ENCODE measurements at regions not wholly inside any gene's neighbourhood (a gene's known extent, or its start where the extent isn't known, plus 50 kb on each side); places are given as distances from the start of the nearest gene placed in this dataset.

GRCh38 chr1:30371888-30372791 is 351.2 kb downstream of the MATN1 start:
- TF ChIP-seq TBL1XR1 (IDR thresholded peaks at IDR 0.05; ENCODE audit: low read depth, low read length) (no peak), PBX3 (IDR thresholded peaks at IDR 0.05; ENCODE audit: insufficient replicate concordance, low read depth, low read length) (no peak), YBX1 (IDR thresholded peaks at IDR 0.05) (no peak), ZBTB4 (CRISPR knock-in tag; IDR thresholded peaks at IDR 0.05) (no peak), GATAD2B (conservative IDR thresholded peaks at IDR 0.05; ENCODE audit: low read depth) (no peak), NR2F1 (conservative IDR thresholded peaks at IDR 0.05) (no peak), STAT1 (conservative IDR thresholded peaks at IDR 0.05) (no peak), ZNF384 (IDR thresholded peaks at IDR 0.05; ENCODE audit: borderline replicate concordance, low read depth, low read length) (no peak), ZZZ3 (IDR thresholded peaks at IDR 0.05; ENCODE audit: control insufficient read depth, insufficient read length, low read depth) (no peak), EGR1 (IDR thresholded peaks at IDR 0.05; ENCODE audit: borderline replicate concordance in 1 of 2, low read depth in 2 of 2, low read length in 2 of 2) (no peak), SMAD1 (IDR thresholded peaks at IDR 0.05; ENCODE audit: low read depth, partially characterized antibody) (no peak)
- TF ChIP-seq, protein P1, sequence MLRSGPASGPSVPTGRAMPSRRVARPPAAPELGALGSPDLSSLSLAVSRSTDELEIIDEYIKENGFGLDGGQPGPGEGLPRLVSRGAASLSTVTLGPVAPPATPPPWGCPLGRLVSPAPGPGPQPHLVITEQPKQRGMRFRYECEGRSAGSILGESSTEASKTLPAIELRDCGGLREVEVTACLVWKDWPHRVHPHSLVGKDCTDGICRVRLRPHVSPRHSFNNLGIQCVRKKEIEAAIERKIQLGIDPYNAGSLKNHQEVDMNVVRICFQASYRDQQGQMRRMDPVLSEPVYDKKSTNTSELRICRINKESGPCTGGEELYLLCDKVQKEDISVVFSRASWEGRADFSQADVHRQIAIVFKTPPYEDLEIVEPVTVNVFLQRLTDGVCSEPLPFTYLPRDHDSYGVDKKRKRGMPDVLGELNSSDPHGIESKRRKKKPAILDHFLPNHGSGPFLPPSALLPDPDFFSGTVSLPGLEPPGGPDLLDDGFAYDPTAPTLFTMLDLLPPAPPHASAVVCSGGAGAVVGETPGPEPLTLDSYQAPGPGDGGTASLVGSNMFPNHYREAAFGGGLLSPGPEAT (IDR thresholded peaks at IDR 0.05; ENCODE audit: low read depth), result no peak
- TF ChIP-seq, protein P2, sequence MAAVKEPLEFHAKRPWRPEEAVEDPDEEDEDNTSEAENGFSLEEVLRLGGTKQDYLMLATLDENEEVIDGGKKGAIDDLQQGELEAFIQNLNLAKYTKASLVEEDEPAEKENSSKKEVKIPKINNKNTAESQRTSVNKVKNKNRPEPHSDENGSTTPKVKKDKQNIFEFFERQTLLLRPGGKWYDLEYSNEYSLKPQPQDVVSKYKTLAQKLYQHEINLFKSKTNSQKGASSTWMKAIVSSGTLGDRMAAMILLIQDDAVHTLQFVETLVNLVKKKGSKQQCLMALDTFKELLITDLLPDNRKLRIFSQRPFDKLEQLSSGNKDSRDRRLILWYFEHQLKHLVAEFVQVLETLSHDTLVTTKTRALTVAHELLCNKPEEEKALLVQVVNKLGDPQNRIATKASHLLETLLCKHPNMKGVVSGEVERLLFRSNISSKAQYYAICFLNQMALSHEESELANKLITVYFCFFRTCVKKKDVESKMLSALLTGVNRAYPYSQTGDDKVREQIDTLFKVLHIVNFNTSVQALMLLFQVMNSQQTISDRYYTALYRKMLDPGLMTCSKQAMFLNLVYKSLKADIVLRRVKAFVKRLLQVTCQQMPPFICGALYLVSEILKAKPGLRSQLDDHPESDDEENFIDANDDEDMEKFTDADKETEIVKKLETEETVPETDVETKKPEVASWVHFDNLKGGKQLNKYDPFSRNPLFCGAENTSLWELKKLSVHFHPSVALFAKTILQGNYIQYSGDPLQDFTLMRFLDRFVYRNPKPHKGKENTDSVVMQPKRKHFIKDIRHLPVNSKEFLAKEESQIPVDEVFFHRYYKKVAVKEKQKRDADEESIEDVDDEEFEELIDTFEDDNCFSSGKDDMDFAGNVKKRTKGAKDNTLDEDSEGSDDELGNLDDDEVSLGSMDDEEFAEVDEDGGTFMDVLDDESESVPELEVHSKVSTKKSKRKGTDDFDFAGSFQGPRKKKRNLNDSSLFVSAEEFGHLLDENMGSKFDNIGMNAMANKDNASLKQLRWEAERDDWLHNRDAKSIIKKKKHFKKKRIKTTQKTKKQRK (IDR thresholded peaks at IDR 0.05; ENCODE audit: low read depth, low read length), result no peak
- CTCF ChIA-PET, result no interaction called here
- RAD21 ChIA-PET (ENCODE audit: unreplicated experiment), result no interaction called here
- no peak overlapping the region for H2AFZ ChIP-seq (ENCODE audit: control insufficient read depth, low read depth, low read length)
- H3K36me3 ChIP-seq (ENCODE audit: control insufficient read depth in 2 of 2, insufficient read depth in 2 of 2, low read length in 1 of 2), result no peaks in the 10 kb centered on the region
- POLR2A ChIA-PET, result no interaction called here
- SMC1A ChIA-PET (ENCODE audit: uncharacterized antibody, unreplicated experiment), result interaction anchor here (0.6 kb wide), 1 partner anchor 67 kb away, joined by 3 read pairs; no protein-coding TSS in a partner anchor
- no peak overlapping the region for H3K4me2 ChIP-seq (ENCODE audit: control insufficient read depth, insufficient read depth)
- H3K27me3 ChIP-seq (replicated peaks in 1 of 2; ENCODE audit: control insufficient read depth in 2 of 2, insufficient read depth in 2 of 2, low read length in 1 of 2), result peaks cover 0 to 2% of the 10 kb centered on the region in 2 experiments; a peak in 1 of 4 replicates
- no peak overlapping the region for H3K27ac ChIP-seq (ENCODE audit: control insufficient read depth, insufficient read depth)
- intact Hi-C loops (cut with micrococcal nuclease; ENCODE audit: unreplicated experiment), result no loop called here
- no TSS peak for BruUV-seq (replicated peaks)
- WGBS (ENCODE audit: insufficient coverage, insufficient replicate concordance, low lambda C conversion rate, missing lambda C conversion rate), result 1% methylated on average over 7 of the region's 7 CpGs
- no peak for FAIRE-seq
- H3K9ac ChIP-seq (ENCODE audit: control insufficient read depth, insufficient read depth, low read length), result no peak overlapping the region
- H3K4me3 ChIP-seq, result no peak overlapping the region
- in situ Hi-C loops (cut with MboI), result loop anchor here (5.0 kb wide), 1 partner anchor 920 kb away; no protein-coding TSS in a partner anchor
- H4K20me1 ChIP-seq (ENCODE audit: control insufficient read depth, insufficient read depth), result no peaks in the 10 kb centered on the region
- no peak for ATAC-seq
- no peaks in the 10 kb centered on the region for H3K9me3 ChIP-seq (replicated peaks; ENCODE audit: control insufficient read depth, insufficient read depth, low read length)
- no peaks in the 10 kb centered on the region for H3K4me1 ChIP-seq (ENCODE audit: control insufficient read depth, insufficient read depth, low read length)
- H3K79me2 ChIP-seq (ENCODE audit: control insufficient read depth, insufficient read depth, low read length), result no peaks in the 10 kb centered on the region
- DNase-seq (ENCODE audit: low read depth, low spot score), result no peak
